ENCODE measurements at regions not wholly inside any gene's neighbourhood (a gene's known extent, or its start where the extent isn't known, plus 50 kb on each side); places are given as distances from the start of the nearest gene placed in this dataset.
"Not testable (repeated sequence)": the region's sequence is repeated elsewhere in the genome, so short reads cannot be mapped to it uniquely, and the experiment has no call there.

- no peak for DNase-seq
Observed at GRCh38 chr9:107571148-107571547, 81.6 kb upstream of the KLF4 start.

GRCh38 chr9:107569174-107569573 lies 79.6 kb upstream of the KLF4 start:
- no peak for DNase-seq

- DNase-seq, result not testable (repeated sequence)
Observed at GRCh38 chr9:107568406-107568805, 78.8 kb upstream of the KLF4 start.

- DNase-seq, result no peak
Observed at GRCh38 chr9:107567462-107567861, 77.9 kb upstream of the KLF4 start.

- no peak for DNase-seq
Observed at GRCh38 chr9:107566611-107567061, 77.1 kb upstream of the KLF4 start.

GRCh38 chr9:107562798-107563197 lies 73.2 kb upstream of the KLF4 start:
- no peak for DNase-seq

GRCh38 chr9:107559494-107560086 lies 70.0 kb upstream of the KLF4 start:
- no peak for DNase-seq

- no peak for DNase-seq
Observed at GRCh38 chr9:107557236-107557990, 67.8 kb upstream of the KLF4 start.

GRCh38 chr9:107554636-107555035 lies 65.1 kb upstream of the KLF4 start:
- no peak for DNase-seq

- no peak for DNase-seq
Observed at GRCh38 chr9:107548298-107549142, 59.0 kb upstream of the KLF4 start.

- no peak for DNase-seq
Observed at GRCh38 chr9:107547772-107548297, 58.3 kb upstream of the KLF4 start.

- no peak for DNase-seq
Observed at GRCh38 chr9:107547303-107547702, 57.7 kb upstream of the KLF4 start.

GRCh38 chr9:107546859-107547258 lies 57.3 kb upstream of the KLF4 start:
- DNase-seq, result no peak

GRCh38 chr9:107545036-107545435 lies 55.5 kb upstream of the KLF4 start:
- DNase-seq, result no peak

- DNase-seq, result no peak
Observed at GRCh38 chr9:107542411-107543157, 53.0 kb upstream of the KLF4 start.

- no peak for DNase-seq
Observed at GRCh38 chr9:107541523-107541922, 52.0 kb upstream of the KLF4 start.

- no peak for DNase-seq
Observed at GRCh38 chr9:107540164-107540561, 50.6 kb upstream of the KLF4 start.

GRCh38 chr9:107539427-107540163 lies 50.0 kb upstream of the KLF4 start:
- no peak for DNase-seq

Measured in cerebellar nuclear complex (tissue), 1 donor.